Muscle of leg (tissue), 3 donors: ENCODE measurements at regions not wholly inside any gene's neighbourhood (a gene's known extent, or its start where the extent isn't known, plus 50 kb on each side); places are given as distances from the start of the nearest gene placed in this dataset.

Source experiments
- DNase-seq: peaks from one replicate; pipeline ENCODE4 v3.0.0; 2013
- H3K27ac ChIP-seq: one replicate; pipeline ENCODE4 v1.5.1; 2013; ENCODE audit warnings: mild to moderate bottlenecking, low read length, control low read depth
- H3K27me3 ChIP-seq: one replicate; pipeline ENCODE4 v1.6.1; 2013; ENCODE audit warnings: low read length; ENCODE audit not compliant: control insufficient read depth, insufficient read depth
- H3K36me3 ChIP-seq: one replicate; pipeline ENCODE4 v1.6.1; 2013; ENCODE audit warnings: low read length; ENCODE audit not compliant: control insufficient read depth, insufficient read depth
- H3K4me1 ChIP-seq: one replicate; pipeline ENCODE4 v1.6.1; 2013; ENCODE audit warnings: low read length; ENCODE audit not compliant: control insufficient read depth, insufficient read depth
- H3K4me3 ChIP-seq: one replicate; pipeline ENCODE4 v1.5.1; 2013; ENCODE audit warnings: low read length, control low read depth
- H3K9me3 ChIP-seq: replicated peaks from 2 replicates; pipeline ENCODE4 v1.6.1; 2013; ENCODE audit warnings: low read depth, low read length; ENCODE audit not compliant: control insufficient read depth
- WGBS: methylation state at CpG from one replicate; pipeline ENCODE4 v1.1.5; 2013; ENCODE audit warnings: missing lambda C conversion rate; ENCODE audit not compliant: insufficient coverage; 5-methylcytosine and 5-hydroxymethylcytosine counted together

GRCh38 chr9:73838871-73839270, 658.3 kb upstream of the RORB start:
- Histone ChIP-seq H3K36me3 (no peaks in the 10 kb centered on the region), H3K4me1 (no peaks in the 10 kb centered on the region), H3K9me3 (no peaks in the 10 kb centered on the region), H3K27me3 (no peaks in the 10 kb centered on the region), H3K4me3 (no peak overlapping the region), H3K27ac (no peak overlapping the region)
- no peak for DNase-seq

GRCh38 chr9:73839471-73839870, 657.7 kb upstream of the RORB start:
- WGBS = no CpG with 5 or more reads among the region's 2 CpGs
- H3K4me3 ChIP-seq = no peak overlapping the region
- no peak for DNase-seq

GRCh38 chr9:73841018-73841417, 656.1 kb upstream of the RORB start:
- no CpG with 5 or more reads among the region's 4 CpGs for WGBS
- DNase-seq = no peak
- Histone ChIP-seq H3K4me3 (no peak overlapping the region), H3K36me3 (no peaks in the 10 kb centered on the region), H3K9me3 (no peaks in the 10 kb centered on the region), H3K27me3 (no peaks in the 10 kb centered on the region), H3K27ac (no peak overlapping the region), H3K4me1 (no peaks in the 10 kb centered on the region)

More at GRCh38 chr9:73839471-73839870, 657.7 kb upstream of the RORB start:
- no peaks in the 10 kb centered on the region for H3K36me3 ChIP-seq
- H3K9me3 ChIP-seq = no peaks in the 10 kb centered on the region
- no peak overlapping the region for H3K27ac ChIP-seq
- H3K27me3 ChIP-seq = no peaks in the 10 kb centered on the region
- no peaks in the 10 kb centered on the region for H3K4me1 ChIP-seq

- Histone ChIP-seq H3K4me1 (no peaks in the 10 kb centered on the region), H3K27me3 (no peaks in the 10 kb centered on the region), H3K4me3 (no peak overlapping the region), H3K27ac (no peak overlapping the region), H3K9me3 (no peaks in the 10 kb centered on the region), H3K36me3 (no peaks in the 10 kb centered on the region)
- DNase-seq = no peak
- no CpG with 5 or more reads among the region's 4 CpGs for WGBS
Observed at GRCh38 chr9:73844135-73844534, 653.0 kb upstream of the RORB start.

- no peak for DNase-seq
- Histone ChIP-seq H3K4me1 (no peaks in the 10 kb centered on the region), H3K4me3 (no peak overlapping the region), H3K27me3 (no peaks in the 10 kb centered on the region), H3K9me3 (no peaks in the 10 kb centered on the region), H3K36me3 (no peaks in the 10 kb centered on the region), H3K27ac (no peak overlapping the region)
- 88% methylated on average over 1 of the region's 2 CpGs for WGBS
Observed at GRCh38 chr9:73845539-73845938, 651.6 kb upstream of the RORB start.

GRCh38 chr9:73845954-73846690, 651.0 kb upstream of the RORB start:
- Histone ChIP-seq H3K4me3 (no peak overlapping the region), H3K36me3 (no peaks in the 10 kb centered on the region)
- WGBS = 62% methylated on average over 2 of the region's 7 CpGs

GRCh38 chr9:73847536-73847935, 649.6 kb upstream of the RORB start:
- Histone ChIP-seq H3K27ac (no peak overlapping the region), H3K36me3 (no peaks in the 10 kb centered on the region), H3K9me3 (no peaks in the 10 kb centered on the region), H3K4me3 (no peak overlapping the region), H3K27me3 (no peaks in the 10 kb centered on the region), H3K4me1 (no peaks in the 10 kb centered on the region)
- no peak for DNase-seq
- no CpG with 5 or more reads among the region's 3 CpGs for WGBS

More at GRCh38 chr9:73845954-73846690, 651.0 kb upstream of the RORB start:
- H3K9me3 ChIP-seq = no peaks in the 10 kb centered on the region
- H3K27me3 ChIP-seq = no peaks in the 10 kb centered on the region
- no peak overlapping the region for H3K27ac ChIP-seq
- peak; percentile 0 for DNase-seq
- no peaks in the 10 kb centered on the region for H3K4me1 ChIP-seq

GRCh38 chr9:73853549-73853948, 643.6 kb upstream of the RORB start:
- DNase-seq = no peak
- Histone ChIP-seq H3K4me3 (no peak overlapping the region), H3K27me3 (no peaks in the 10 kb centered on the region), H3K27ac (no peak overlapping the region), H3K36me3 (no peaks in the 10 kb centered on the region), H3K9me3 (no peaks in the 10 kb centered on the region), H3K4me1 (no peaks in the 10 kb centered on the region)
- WGBS = no CpG with 5 or more reads among the region's 3 CpGs

- no peaks in the 10 kb centered on the region for H3K4me1 ChIP-seq
- no peak for DNase-seq
- H3K27ac ChIP-seq = no peak overlapping the region
- no peaks in the 10 kb centered on the region for H3K27me3 ChIP-seq
- no peak overlapping the region for H3K4me3 ChIP-seq
- no peaks in the 10 kb centered on the region for H3K36me3 ChIP-seq
- H3K9me3 ChIP-seq = no peaks in the 10 kb centered on the region
Observed at GRCh38 chr9:73855206-73855605, 641.9 kb upstream of the RORB start.

GRCh38 chr9:73863924-73864323, 633.2 kb upstream of the RORB start:
- H3K27ac ChIP-seq = no peak overlapping the region
- no peaks in the 10 kb centered on the region for H3K27me3 ChIP-seq
- H3K9me3 ChIP-seq = no peaks in the 10 kb centered on the region
- no peaks in the 10 kb centered on the region for H3K4me1 ChIP-seq
- DNase-seq = no peak
- no peak overlapping the region for H3K4me3 ChIP-seq
- H3K36me3 ChIP-seq = no peaks in the 10 kb centered on the region

GRCh38 chr9:73866451-73866850, 630.7 kb upstream of the RORB start:
- no peaks in the 10 kb centered on the region for H3K27me3 ChIP-seq
- no peaks in the 10 kb centered on the region for H3K9me3 ChIP-seq
- no peak overlapping the region for H3K27ac ChIP-seq
- WGBS = 100% methylated on average over 1 of the region's 4 CpGs
- no peak for DNase-seq
- no peaks in the 10 kb centered on the region for H3K36me3 ChIP-seq
- no peak overlapping the region for H3K4me3 ChIP-seq
- H3K4me1 ChIP-seq = no peaks in the 10 kb centered on the region
